K562 (cell line): ENCODE measurements at regions not wholly inside any gene's neighbourhood (a gene's known extent, or its start where the extent isn't known, plus 50 kb on each side); places are given as distances from the start of the nearest gene placed in this dataset.

Experiments used
- C11orf30 ChIP-seq: fragments of 450-650 bp; IDR thresholded peaks from 2 replicates; pipeline ENCODE4 v1.6.1; 2016; ENCODE audit warnings: low read depth, mild to moderate bottlenecking
- CHD2 ChIP-seq: IDR thresholded peaks from 2 replicates; pipeline ENCODE4 v1.6.1; 2011; ENCODE audit warnings: low read depth, low read length
- CTCF ChIP-seq, 3 experiments: IDR thresholded peaks in 2 of 3; conservative IDR thresholded peaks in 1 of 3; 2 replicates each; pipeline ENCODE4 v1.5.1; 2011 to 2012; ENCODE audit warnings: low read length in 3 of 3, mild to moderate bottlenecking in 3 of 3, control low read depth in 2 of 3, improper control_type of control experiment in 1 of 3, inconsistent platforms in 1 of 3, low read depth in 1 of 3, mixed read lengths in 1 of 3, moderate library complexity in 1 of 3; ENCODE audit not compliant: insufficient read depth in 2 of 3
- FOSL1 ChIP-seq: fragments of 200-800 bp; sonication (Bioruptor generic); conservative IDR thresholded peaks from 2 replicates; pipeline ENCODE4 v1.6.1; 2016; ENCODE audit warnings: missing genetic modification characterization, missing compliant biosample characterization
- KLF16 ChIP-seq: IDR thresholded peaks from 2 replicates; pipeline ENCODE4 v1.6.1; 2016; ENCODE audit warnings: antibody characterized with exemption
- MGA ChIP-seq: fragments of 450-650 bp; IDR thresholded peaks from 2 replicates; pipeline ENCODE4 v1.6.1; 2016; ENCODE audit warnings: mild to moderate bottlenecking, moderate library complexity
- MYC ChIP-seq, 2 experiments: fragments of 250-450 bp in 1 of 2; sonication (Bioruptor Pico) in 1 of 2; IDR thresholded peaks; 2 replicates each; pipeline versions ENCODE4 v1.5.1 to v1.6.1; 2012 to 2021; ENCODE audit warnings: low read depth in 2 of 2, borderline replicate concordance in 1 of 2, improper control_type of control experiment in 1 of 2, low read length in 1 of 2, mild to moderate bottlenecking in 1 of 2, moderate library complexity in 1 of 2
- SMC3 ChIP-seq: conservative IDR thresholded peaks from 2 replicates; pipeline ENCODE4 v1.6.1; 2011; ENCODE audit warnings: low read depth, low read length, improper control_type of control experiment; ENCODE audit not compliant: insufficient read depth
- SRSF1 ChIP-seq: fragments of 200-400 bp; formaldehyde crosslinking; IDR thresholded peaks from 2 replicates; pipeline ENCODE4 v1.6.1; 2017; ENCODE audit warnings: mild to moderate bottlenecking, low read depth, low read length, moderate library complexity
- TAL1 ChIP-seq: fragments of 450-650 bp; IDR thresholded peaks from 2 replicates; pipeline ENCODE4 v1.6.1; 2016; ENCODE audit warnings: mild to moderate bottlenecking
- TBL1XR1 ChIP-seq, 2 experiments: IDR thresholded peaks; 2 replicates each; pipeline ENCODE4 v1.6.1; 2012; ENCODE audit warnings: improper control_type of control experiment in 2 of 2, low read length in 2 of 2, mild to moderate bottlenecking in 1 of 2
- ZNF224 ChIP-seq: sonication (generic); formaldehyde crosslinking; IDR thresholded peaks from 2 replicates; pipeline ENCODE4 v1.8.0; 2022; ENCODE audit warnings: mild to moderate bottlenecking, missing genetic modification reagents
- TF ChIP-seq, protein P1 (sequence below): fragments of 150-350 bp; IDR thresholded peaks from 2 replicates; pipeline ENCODE4 v1.6.1; 2014; ENCODE audit warnings: low read depth, mild to moderate bottlenecking, low read length, borderline replicate concordance

DNA sequence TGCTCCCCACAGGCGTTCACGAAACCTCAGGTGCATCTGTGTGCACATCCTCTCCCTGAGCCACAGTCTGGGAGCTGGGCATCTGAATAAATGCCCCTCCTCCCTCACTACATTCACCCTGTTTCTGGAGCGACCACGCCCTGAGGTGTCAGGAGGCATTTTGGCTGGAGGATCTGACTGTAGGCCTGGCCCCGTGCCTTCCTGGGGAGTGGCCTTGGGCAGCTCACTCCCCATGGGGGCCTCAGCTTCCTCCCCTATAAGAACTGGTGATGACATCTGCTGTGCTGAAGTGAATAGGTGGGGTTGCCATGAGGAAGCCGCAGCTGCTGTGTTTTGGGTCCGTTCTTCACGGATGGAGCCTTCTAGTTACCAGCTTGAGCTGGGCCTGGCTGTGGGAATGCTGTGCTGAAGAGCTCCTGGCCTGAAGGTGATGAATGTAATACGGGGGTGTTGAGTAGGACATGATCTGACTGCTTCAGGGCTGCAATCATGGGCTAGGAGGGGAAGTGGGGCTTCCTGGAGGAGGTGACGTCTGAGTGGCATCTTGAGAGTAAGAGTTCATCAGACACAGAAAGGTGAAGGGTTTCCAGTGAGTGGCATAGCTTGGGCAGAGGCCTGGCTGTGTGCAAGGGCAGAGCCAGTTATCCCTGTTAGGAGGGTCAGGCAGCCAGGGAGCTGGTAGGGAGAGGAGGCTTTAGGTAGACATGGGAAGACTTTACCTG is 58.2 kb downstream of the GLI2 start:
- TF ChIP-seq MGA (no peak), FOSL1 (tag) (no peak), CTCF (IDR thresholded peaks at IDR 0.05 in 2 of 3, conservative IDR thresholded peaks at IDR 0.05 in 1 of 3; ENCODE audit: insufficient read depth in 2 of 3, low read depth in 1 of 3, low read length in 3 of 3) (no peak), TAL1 (no peak), CHD2 (no peak), ZNF224 (CRISPR knock-in tag) (no peak), TBL1XR1 (IDR thresholded peaks at IDR 0.05; ENCODE audit: low read length in 2 of 2) (no peak), C11orf30 (no peak), MYC (IDR thresholded peaks at IDR 0.05; ENCODE audit: low read depth, low read length) (no peak), MYC (CRISPR knock-in tag; IDR thresholded peaks at IDR 0.05; ENCODE audit: borderline replicate concordance, low read depth) (no peak), SMC3 (no peak), KLF16 (no peak), SRSF1 (no peak)
- TF ChIP-seq, protein P1, sequence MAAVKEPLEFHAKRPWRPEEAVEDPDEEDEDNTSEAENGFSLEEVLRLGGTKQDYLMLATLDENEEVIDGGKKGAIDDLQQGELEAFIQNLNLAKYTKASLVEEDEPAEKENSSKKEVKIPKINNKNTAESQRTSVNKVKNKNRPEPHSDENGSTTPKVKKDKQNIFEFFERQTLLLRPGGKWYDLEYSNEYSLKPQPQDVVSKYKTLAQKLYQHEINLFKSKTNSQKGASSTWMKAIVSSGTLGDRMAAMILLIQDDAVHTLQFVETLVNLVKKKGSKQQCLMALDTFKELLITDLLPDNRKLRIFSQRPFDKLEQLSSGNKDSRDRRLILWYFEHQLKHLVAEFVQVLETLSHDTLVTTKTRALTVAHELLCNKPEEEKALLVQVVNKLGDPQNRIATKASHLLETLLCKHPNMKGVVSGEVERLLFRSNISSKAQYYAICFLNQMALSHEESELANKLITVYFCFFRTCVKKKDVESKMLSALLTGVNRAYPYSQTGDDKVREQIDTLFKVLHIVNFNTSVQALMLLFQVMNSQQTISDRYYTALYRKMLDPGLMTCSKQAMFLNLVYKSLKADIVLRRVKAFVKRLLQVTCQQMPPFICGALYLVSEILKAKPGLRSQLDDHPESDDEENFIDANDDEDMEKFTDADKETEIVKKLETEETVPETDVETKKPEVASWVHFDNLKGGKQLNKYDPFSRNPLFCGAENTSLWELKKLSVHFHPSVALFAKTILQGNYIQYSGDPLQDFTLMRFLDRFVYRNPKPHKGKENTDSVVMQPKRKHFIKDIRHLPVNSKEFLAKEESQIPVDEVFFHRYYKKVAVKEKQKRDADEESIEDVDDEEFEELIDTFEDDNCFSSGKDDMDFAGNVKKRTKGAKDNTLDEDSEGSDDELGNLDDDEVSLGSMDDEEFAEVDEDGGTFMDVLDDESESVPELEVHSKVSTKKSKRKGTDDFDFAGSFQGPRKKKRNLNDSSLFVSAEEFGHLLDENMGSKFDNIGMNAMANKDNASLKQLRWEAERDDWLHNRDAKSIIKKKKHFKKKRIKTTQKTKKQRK: no peak
